ENCODE measurements at regions not wholly inside any gene's neighbourhood (a gene's known extent, or its start where the extent isn't known, plus 50 kb on each side); places are given as distances from the start of the nearest gene placed in this dataset.
"Not testable (repeated sequence)": the region's sequence is repeated elsewhere in the genome, so short reads cannot be mapped to it uniquely, and the experiment has no call there.

- no peak for DNase-seq
Observed at GRCh38 chr14:105882626-105883025, 356.2 kb downstream of the TMEM121 start.

GRCh38 chr14:105883066-105884005 is 357.0 kb downstream of the TMEM121 start:
- no peak for DNase-seq

GRCh38 chr14:105884192-105884807 is 357.9 kb downstream of the TMEM121 start:
- DNase-seq, result not testable (repeated sequence)

GRCh38 chr14:105884808-105885281 is 358.5 kb downstream of the TMEM121 start:
- no peak for DNase-seq

- DNase-seq, result no peak
Observed at GRCh38 chr14:105885561-105886320, 359.4 kb downstream of the TMEM121 start.

- DNase-seq, result not testable (repeated sequence)
Observed at GRCh38 chr14:105886791-105887191, 360.4 kb downstream of the TMEM121 start.

- DNase-seq, result no peak
Observed at GRCh38 chr14:105887692-105888091, 361.3 kb downstream of the TMEM121 start.

- DNase-seq, result no peak
Observed at GRCh38 chr14:105888151-105888550, 361.8 kb downstream of the TMEM121 start.

GRCh38 chr14:105888784-105889665 is 362.6 kb downstream of the TMEM121 start:
- no peak for DNase-seq

GRCh38 chr14:105889666-105890473 is 363.5 kb downstream of the TMEM121 start:
- no peak for DNase-seq

GRCh38 chr14:105890474-105891220 is 364.3 kb downstream of the TMEM121 start:
- no peak for DNase-seq

GRCh38 chr14:105891221-105891602 is 364.8 kb downstream of the TMEM121 start:
- no peak for DNase-seq

- DNase-seq, result no peak
Observed at GRCh38 chr14:105891631-105892452, 365.5 kb downstream of the TMEM121 start.

GRCh38 chr14:105892453-105893441 is 366.4 kb downstream of the TMEM121 start:
- not testable (repeated sequence) for DNase-seq

GRCh38 chr14:105893686-105894085 is 367.3 kb downstream of the TMEM121 start:
- not testable (repeated sequence) for DNase-seq

GRCh38 chr14:105894125-105894977 is 368.0 kb downstream of the TMEM121 start:
- no peak for DNase-seq

Data from right hindlimb (tissue), 1 donor.